Esophagus muscularis mucosa (tissue), 4 donors: ENCODE measurements at regions not wholly inside any gene's neighbourhood (a gene's known extent, or its start where the extent isn't known, plus 50 kb on each side); places are given as distances from the start of the nearest gene placed in this dataset.

Experiments
- DNase-seq: peaks from one replicate; pipeline ENCODE4 v3.0.0-alpha.2; 2017; ENCODE audit errors: extremely low spot score
- H3K27ac ChIP-seq, 4 donors: fragments of 200-600 bp; sonication (generic); replicated peaks in 1 of 4; 1 replicate in 3 of 4; 2 replicates in 1 of 4; pipeline ENCODE4 v1.5.1; 2016 to 2019; ENCODE audit warnings: mild to moderate bottlenecking in 1 of 4
- H3K27me3 ChIP-seq, 4 donors: fragments of 200-600 bp; sonication (generic); one replicate each; pipeline versions ENCODE4 v1.5.1 to v1.6.0; 2016 to 2019
- H3K36me3 ChIP-seq, 4 donors: fragments of 200-600 bp; sonication (generic); one replicate each; pipeline ENCODE4 v1.5.1; 2016 to 2019
- H3K4me1 ChIP-seq, 4 donors: fragments of 200-600 bp; sonication (generic); one replicate each; pipeline ENCODE4 v1.5.1; 2016 to 2019
- H3K4me3 ChIP-seq, 4 donors: fragments of 200-600 bp; sonication (generic); 1 replicate in 2 of 4; 2 replicates in 2 of 4; pipeline ENCODE4 v1.5.1; 2016 to 2019; ENCODE audit warnings: mild to moderate bottlenecking in 4 of 4, moderate library complexity in 1 of 4
- H3K9me3 ChIP-seq, 4 donors: fragments of 200-600 bp; sonication (generic); 1 replicate in 3 of 4; 2 replicates in 1 of 4; pipeline ENCODE4 v1.5.1; 2016 to 2019
- CTCF ChIP-seq, 3 experiments: fragments of 200-600 bp in 2 of 3; fragments of 450-650 bp in 1 of 3; sonication (generic) in 2 of 3; IDR thresholded peaks; one replicate each; pipeline ENCODE4 v1.5.1; 2017 to 2019; ENCODE audit warnings: antibody characterized with exemption in 3 of 3, mild to moderate bottlenecking in 2 of 3, moderate library complexity in 1 of 3
- EP300 ChIP-seq: sonication (generic); formaldehyde crosslinking; IDR thresholded peaks from one replicate; pipeline ENCODE4 v1.6.1; 2017; ENCODE audit warnings: antibody characterized with exemption
- POLR2A ChIP-seq: fragments of 450-650 bp; IDR thresholded peaks from one replicate; pipeline ENCODE4 v1.6.1; 2017; ENCODE audit warnings: antibody characterized with exemption, moderate library complexity, mild to moderate bottlenecking, low read depth
- POLR2AphosphoS5 ChIP-seq, 2 donors: sonication (generic); formaldehyde crosslinking; IDR thresholded peaks; one replicate each; pipeline ENCODE4 v1.6.1; 2017; ENCODE audit warnings: antibody characterized with exemption in 2 of 2
- WGBS: methylation state at CpG from one replicate; pipeline ENCODE4 v1.1.5; 2018; 5-methylcytosine and 5-hydroxymethylcytosine counted together
- intact Hi-C: fragments of 100-400 bp; cut with DNase I; formaldehyde crosslinking; loops from one replicate; pipeline ENCODE4 v1.15.1; 2023

- peaks cover 3 to 15% (median 9%) of the 10 kb centered on the region in 4 donors for H3K4me1 ChIP-seq
- no peak for DNase-seq
These were observed 207.5 kb upstream of the NCAM1 start for GRCh38 chr11:112753706-112754105.

GRCh38 chr11:112759418-112759817, 201.8 kb upstream of the NCAM1 start:
- H3K36me3 ChIP-seq = no peaks in the 10 kb centered on the region
- H3K4me3 ChIP-seq = no peak overlapping the region
- WGBS = 87% methylated on average over 2 of the region's 2 CpGs
- no peaks in the 10 kb centered on the region for H3K9me3 ChIP-seq
- DNase-seq = no peak
- H3K4me1 ChIP-seq = peaks cover 0 to 13% (median 8%) of the 10 kb centered on the region in 4 donors
- H3K27ac ChIP-seq = no peak overlapping the region
- intact Hi-C loops = no loop called here
- TF ChIP-seq POLR2AphosphoS5 (IDR thresholded peaks at IDR 0.05) = no peak
- no peak for TF ChIP-seq CTCF (IDR thresholded peaks at IDR 0.05)
- no peak for TF ChIP-seq POLR2A
- TF ChIP-seq EP300 = no peak
- H3K27me3 ChIP-seq = no peaks in the 10 kb centered on the region

More at GRCh38 chr11:112753706-112754105, 207.5 kb upstream of the NCAM1 start:
- H3K27me3 ChIP-seq = no peaks in the 10 kb centered on the region
- H3K27ac ChIP-seq = no peak overlapping the region
- WGBS = 96% methylated on average over 2 of the region's 2 CpGs
- H3K9me3 ChIP-seq = no peaks in the 10 kb centered on the region
- intact Hi-C loops = no loop called here
- H3K36me3 ChIP-seq = no peaks in the 10 kb centered on the region
- no peak overlapping the region for H3K4me3 ChIP-seq
- TF ChIP-seq CTCF (IDR thresholded peaks at IDR 0.05) (no peak), POLR2AphosphoS5 (IDR thresholded peaks at IDR 0.05) (no peak), EP300 (no peak), POLR2A (no peak)

GRCh38 chr11:112760396-112761059, 200.7 kb upstream of the NCAM1 start:
- TF ChIP-seq EP300 (no peak), POLR2A (no peak), POLR2AphosphoS5 (IDR thresholded peaks at IDR 0.05) (no peak), CTCF (IDR thresholded peaks at IDR 0.05) (no peak)
- intact Hi-C loops = no loop called here

GRCh38 chr11:112761911-112762706, 199.1 kb upstream of the NCAM1 start:
- Histone ChIP-seq H3K27me3 (no peaks in the 10 kb centered on the region), H3K4me3 (no peak overlapping the region), H3K27ac (no peak overlapping the region), H3K9me3 (no peaks in the 10 kb centered on the region), H3K36me3 (no peaks in the 10 kb centered on the region), H3K4me1 (peaks cover 0 to 11% (median 7%) of the 10 kb centered on the region in 4 donors)
- intact Hi-C loops = no loop called here
- 91% methylated on average over 6 of the region's 6 CpGs for WGBS
- no peak for DNase-seq
- TF ChIP-seq POLR2A = no peak
- no peak for TF ChIP-seq CTCF (IDR thresholded peaks at IDR 0.05)
- TF ChIP-seq EP300 = no peak
- TF ChIP-seq POLR2AphosphoS5 (IDR thresholded peaks at IDR 0.05) = no peak

More at GRCh38 chr11:112760396-112761059, 200.7 kb upstream of the NCAM1 start:
- 79% methylated on average over 5 of the region's 7 CpGs for WGBS
- Histone ChIP-seq H3K27me3 (no peaks in the 10 kb centered on the region), H3K9me3 (no peaks in the 10 kb centered on the region), H3K27ac (no peak overlapping the region), H3K4me1 (peaks cover 0 to 13% (median 8%) of the 10 kb centered on the region in 4 donors), H3K4me3 (no peak overlapping the region), H3K36me3 (no peaks in the 10 kb centered on the region)
- DNase-seq = no peak
